BLaER1 (cell line): ENCODE measurements at regions not wholly inside any gene's neighbourhood (a gene's known extent, or its start where the extent isn't known, plus 50 kb on each side); places are given as distances from the start of the nearest gene placed in this dataset.
A peak's percentile ranks its signal among the peaks of the same experiment; 100 is the strongest.

Experiments
- H3K27ac ChIP-seq: shearing (Covaris generic); formaldehyde crosslinking; 2 replicates; pipeline ENCODE4 v1.8.1; 2022
- H3K27me3 ChIP-seq: shearing (Covaris generic); formaldehyde crosslinking; 2 replicates; pipeline ENCODE4 v1.8.1; 2022
- H3K36me3 ChIP-seq: shearing (Covaris generic); formaldehyde crosslinking; 2 replicates; pipeline ENCODE4 v1.8.1; 2022
- H3K4me1 ChIP-seq: shearing (Covaris generic); formaldehyde crosslinking; 2 replicates; pipeline ENCODE4 v1.8.1; 2022
- H3K4me2 ChIP-seq: shearing (Covaris generic); formaldehyde crosslinking; 2 replicates; pipeline ENCODE4 v1.8.1; 2022
- H3K4me3 ChIP-seq: shearing (Covaris generic); formaldehyde crosslinking; 2 replicates; pipeline ENCODE4 v1.8.1; 2022
- H3K9ac ChIP-seq: shearing (Covaris generic); formaldehyde crosslinking; 2 replicates; pipeline ENCODE4 v1.8.1; 2022
- H3K9me3 ChIP-seq: shearing (Covaris generic); formaldehyde crosslinking; 2 replicates; pipeline ENCODE4 v1.8.1; 2022
- H4K20me1 ChIP-seq: shearing (Covaris generic); formaldehyde crosslinking; 2 replicates; pipeline ENCODE4 v1.8.1; 2022
- Cebpa-rat ChIP-seq: shearing (Covaris generic); IDR thresholded peaks from 2 replicates; pipeline ENCODE4 v1.8.1; 2022

GRCh38 chr11:77530879-77531278 lies 57.0 kb upstream of the PAK1 start:
- no peak for TF ChIP-seq Cebpa-rat
- H3K4me1 ChIP-seq: peaks cover 4% of the 10 kb centered on the region

GRCh38 chr11:77529685-77530084 lies 55.8 kb upstream of the PAK1 start:
- Histone ChIP-seq H3K4me1 (peaks cover 11% of the 10 kb centered on the region), H3K36me3 (no peaks in the 10 kb centered on the region), H3K27me3 (no peaks in the 10 kb centered on the region), H4K20me1 (no peaks in the 10 kb centered on the region), H3K9ac (no peak overlapping the region), H3K27ac (no peak overlapping the region), H3K4me3 (no peak overlapping the region), H3K9me3 (no peaks in the 10 kb centered on the region), H3K4me2 (no peak overlapping the region)
- TF ChIP-seq Cebpa-rat: no peak

More at GRCh38 chr11:77530879-77531278, 57.0 kb upstream of the PAK1 start:
- H4K20me1 ChIP-seq: no peaks in the 10 kb centered on the region
- no peaks in the 10 kb centered on the region for H3K9me3 ChIP-seq
- no peak overlapping the region for H3K9ac ChIP-seq
- H3K4me3 ChIP-seq: no peak overlapping the region
- no peak overlapping the region for H3K27ac ChIP-seq
- H3K27me3 ChIP-seq: no peaks in the 10 kb centered on the region
- no peak overlapping the region for H3K4me2 ChIP-seq
- H3K36me3 ChIP-seq: no peaks in the 10 kb centered on the region

GRCh38 chr11:77525455-77526091 lies 51.7 kb upstream of the PAK1 start:
- Histone ChIP-seq H4K20me1 (no peaks in the 10 kb centered on the region), H3K27me3 (no peaks in the 10 kb centered on the region), H3K9ac (no peak overlapping the region), H3K36me3 (no peaks in the 10 kb centered on the region), H3K4me2 (peak overlapping the region; percentile 50), H3K9me3 (no peaks in the 10 kb centered on the region), H3K4me3 (no peak overlapping the region), H3K4me1 (peaks cover 11% of the 10 kb centered on the region), H3K27ac (no peak overlapping the region)
- TF ChIP-seq Cebpa-rat: no peak

GRCh38 chr11:77524539-77524938 lies 50.6 kb upstream of the PAK1 start:
- H3K4me3 ChIP-seq: no peak overlapping the region
- no peaks in the 10 kb centered on the region for H3K9me3 ChIP-seq
- no peak overlapping the region for H3K9ac ChIP-seq
- no peak overlapping the region for H3K4me2 ChIP-seq
- H4K20me1 ChIP-seq: no peaks in the 10 kb centered on the region
- no peaks in the 10 kb centered on the region for H3K36me3 ChIP-seq
- no peak overlapping the region for H3K27ac ChIP-seq
- H3K4me1 ChIP-seq: peaks cover 11% of the 10 kb centered on the region
- H3K27me3 ChIP-seq: no peaks in the 10 kb centered on the region
- no peak for TF ChIP-seq Cebpa-rat

GRCh38 chr11:77523712-77524111 lies 49.8 kb upstream of the PAK1 start:
- H3K4me1 ChIP-seq: peaks cover 11% of the 10 kb centered on the region
- H3K9ac ChIP-seq: no peak overlapping the region
- no peaks in the 10 kb centered on the region for H3K36me3 ChIP-seq
- H4K20me1 ChIP-seq: no peaks in the 10 kb centered on the region
- H3K4me3 ChIP-seq: no peak overlapping the region
- no peak overlapping the region for H3K4me2 ChIP-seq
- no peaks in the 10 kb centered on the region for H3K27me3 ChIP-seq
- no peaks in the 10 kb centered on the region for H3K9me3 ChIP-seq
- H3K27ac ChIP-seq: no peak overlapping the region
- TF ChIP-seq Cebpa-rat: no peak
